Activated CD8-positive, alpha-beta memory T cell treated with anti-CD3 and anti-CD28 coated beads, Interleukin-2, amount 50 U/mL, for 1 hour (primary cell): ENCODE measurements at regions not wholly inside any gene's neighbourhood (a gene's known extent, or its start where the extent isn't known, plus 50 kb on each side); places are given as distances from the start of the nearest gene placed in this dataset.

Experiments used
- DNase-seq: peaks from one replicate; pipeline ENCODE4 v3.0.0-alpha.2; 2020; ENCODE audit errors: extremely low read depth

DNA sequence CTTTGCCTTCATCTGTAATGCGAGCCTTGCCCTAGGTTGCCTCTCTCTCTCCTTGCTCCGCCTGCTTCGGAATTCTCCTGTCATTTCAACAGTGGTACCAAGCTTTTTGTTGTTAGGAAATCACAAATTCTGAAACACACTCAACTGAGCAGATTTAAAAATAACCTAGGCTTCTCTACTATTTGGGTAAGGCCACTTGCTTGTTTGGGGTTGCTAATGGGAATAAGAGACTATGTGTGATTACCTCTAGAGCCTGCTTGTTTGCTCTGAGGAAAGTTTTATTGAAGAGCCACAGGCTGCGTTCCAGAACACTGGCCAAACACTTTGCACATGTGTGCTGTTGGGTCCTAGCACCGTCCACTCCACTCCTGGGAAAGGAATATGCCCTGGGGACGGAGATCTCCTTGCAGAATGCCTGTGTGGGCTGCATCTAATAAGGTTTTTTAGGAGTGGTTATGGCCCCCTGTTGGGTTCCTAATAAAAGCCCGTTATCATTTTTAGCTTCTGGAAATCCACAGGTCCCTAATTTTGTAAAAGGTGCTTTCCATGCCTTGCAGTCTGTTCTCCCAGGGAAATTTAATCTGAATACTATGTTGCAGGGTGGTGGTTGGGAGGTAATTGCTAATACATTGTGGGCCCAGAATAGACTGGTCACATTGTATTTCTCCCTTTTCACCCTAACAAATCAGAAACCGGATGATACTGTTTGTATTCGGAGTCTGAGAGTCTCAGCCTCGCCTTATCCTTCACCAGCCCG lies 68.7 kb upstream of the KLF6 start:
- no peak for DNase-seq

DNA sequence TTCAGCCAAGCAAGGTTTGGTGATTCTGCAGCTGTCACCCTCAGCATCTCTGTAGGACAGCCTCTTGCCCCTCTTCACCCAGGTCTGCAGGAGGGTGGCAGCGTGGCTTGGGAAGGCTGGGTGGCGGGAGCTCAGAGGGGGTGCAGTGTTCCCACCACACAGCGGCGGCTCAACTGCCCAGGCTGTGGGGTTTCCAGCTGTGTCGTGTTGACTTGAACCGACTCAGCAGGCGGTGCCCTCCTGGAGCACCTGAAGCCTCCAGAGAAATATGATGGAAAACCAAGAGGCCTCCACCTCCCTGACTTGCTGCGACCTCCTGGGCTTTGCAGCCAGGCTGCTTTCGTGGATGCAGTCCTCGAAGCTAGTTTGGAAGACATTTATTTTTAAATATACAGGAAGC lies 68.0 kb upstream of the KLF6 start:
- DNase-seq = no peak

DNA sequence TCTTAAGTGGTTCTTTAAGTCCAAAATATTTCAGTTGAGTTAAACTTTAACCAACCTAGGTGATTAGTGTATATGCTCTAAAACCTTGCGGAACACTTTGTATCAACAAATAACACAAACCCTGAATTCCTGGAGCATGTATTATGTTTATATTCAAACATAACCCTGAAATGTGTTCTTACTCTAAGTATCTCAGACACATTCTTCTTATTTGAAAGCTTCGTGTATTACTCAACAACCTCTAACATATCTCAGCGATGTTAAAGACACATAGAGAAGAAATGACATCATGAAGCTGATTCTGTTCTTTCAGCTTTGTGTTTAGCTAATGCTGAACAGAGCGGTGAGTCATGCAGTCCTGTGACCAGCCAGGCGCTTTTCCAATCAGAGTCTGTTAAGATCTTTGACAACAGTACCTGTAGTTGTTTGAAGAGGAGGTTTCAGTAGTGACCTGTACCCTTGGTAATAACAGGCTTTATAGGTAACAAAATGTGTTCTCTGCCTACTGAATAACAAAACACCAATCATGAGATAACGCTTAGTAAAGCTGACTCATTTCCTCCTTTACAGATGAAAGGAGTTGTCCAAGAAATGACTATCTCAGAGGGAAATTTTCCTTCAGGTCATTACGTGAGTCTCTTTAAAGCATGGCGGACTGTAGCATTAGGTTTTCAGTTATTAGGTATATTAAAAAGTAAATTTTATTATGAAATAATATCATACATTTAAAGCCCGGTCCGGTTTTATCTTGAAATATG lies 67.3 kb upstream of the KLF6 start:
- DNase-seq = no peak

DNA sequence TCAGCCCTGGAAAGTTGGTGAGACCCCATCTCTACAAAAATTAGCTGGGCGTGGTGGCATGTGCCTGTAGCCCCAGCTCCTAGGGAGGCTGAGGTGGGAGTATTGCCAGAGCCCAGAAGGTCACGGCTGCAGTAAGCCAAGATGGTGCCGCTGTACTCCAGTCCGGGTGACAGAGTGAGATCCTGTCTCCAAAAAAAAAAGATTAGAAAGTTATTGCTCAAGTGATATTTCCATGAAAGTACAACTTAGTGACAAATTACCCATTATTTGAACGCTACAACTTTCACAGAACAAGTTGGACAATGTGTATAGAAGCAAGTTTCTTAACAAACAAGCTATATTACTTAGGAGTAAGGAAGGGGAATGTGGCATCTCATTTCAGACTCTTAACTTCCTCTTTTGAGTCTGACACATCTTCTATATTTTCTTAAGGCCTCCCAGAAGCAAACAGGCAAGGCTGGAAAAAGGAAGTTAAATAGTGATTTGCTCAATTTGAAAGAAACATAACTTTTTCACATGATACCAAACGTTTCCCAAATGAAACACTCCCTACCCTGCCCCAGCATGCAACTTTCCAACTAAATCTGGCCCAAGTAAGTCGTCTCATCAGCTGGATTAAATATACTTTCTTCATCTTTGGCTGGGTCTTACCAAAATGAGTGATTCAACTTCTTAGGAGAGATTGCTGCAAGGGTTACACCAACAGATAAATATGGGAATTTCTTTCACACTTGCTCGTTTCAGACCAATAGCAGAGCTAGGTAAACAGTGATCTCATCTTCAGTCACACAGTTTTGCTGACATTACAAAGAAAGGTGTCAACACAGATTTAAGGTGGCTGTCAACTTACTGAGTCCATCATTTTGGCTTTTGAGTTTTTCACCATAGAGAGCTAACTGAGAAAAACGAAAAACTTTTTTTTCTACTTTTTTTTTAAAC lies 66.3 kb upstream of the KLF6 start:
- no peak for DNase-seq

DNA sequence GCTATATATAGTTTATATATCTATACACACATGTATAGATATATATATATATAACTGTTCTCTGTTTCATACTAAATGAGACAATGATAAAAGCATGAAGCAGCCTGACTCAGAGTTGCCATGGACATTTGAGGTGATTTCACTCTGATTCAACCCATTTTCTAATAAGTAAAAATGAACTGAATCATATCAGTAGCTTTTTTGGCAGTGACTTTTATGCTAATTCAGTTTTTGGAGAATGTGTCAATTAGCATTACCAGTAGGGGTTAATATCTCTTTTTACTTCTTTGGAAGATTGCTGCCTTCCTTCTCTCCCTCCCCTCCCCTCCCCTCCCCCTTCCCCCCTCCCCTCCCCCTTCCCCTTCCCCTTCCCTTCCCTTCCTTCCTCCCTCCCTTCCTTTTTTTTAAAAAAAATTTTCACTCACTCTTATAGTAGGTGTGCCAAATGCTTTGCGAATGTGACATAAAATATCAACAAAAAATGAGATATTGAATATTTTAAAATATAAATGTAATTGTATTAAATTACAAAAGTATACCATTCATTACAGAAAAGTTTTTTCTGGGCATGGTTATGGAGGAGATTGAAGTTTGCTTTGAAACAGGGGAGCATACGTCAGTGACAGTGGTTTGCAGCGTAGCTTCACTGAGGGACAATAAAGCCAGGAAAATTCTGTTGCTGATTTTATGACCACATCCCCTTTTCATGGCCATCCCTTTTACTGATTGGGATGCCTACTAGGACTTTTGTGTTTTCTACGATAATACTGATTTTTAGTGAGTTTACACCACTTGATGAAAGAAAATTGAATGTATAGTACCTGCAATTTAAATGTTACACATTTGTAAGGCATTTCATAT lies 64.0 kb upstream of the KLF6 start:
- DNase-seq = no peak

DNA sequence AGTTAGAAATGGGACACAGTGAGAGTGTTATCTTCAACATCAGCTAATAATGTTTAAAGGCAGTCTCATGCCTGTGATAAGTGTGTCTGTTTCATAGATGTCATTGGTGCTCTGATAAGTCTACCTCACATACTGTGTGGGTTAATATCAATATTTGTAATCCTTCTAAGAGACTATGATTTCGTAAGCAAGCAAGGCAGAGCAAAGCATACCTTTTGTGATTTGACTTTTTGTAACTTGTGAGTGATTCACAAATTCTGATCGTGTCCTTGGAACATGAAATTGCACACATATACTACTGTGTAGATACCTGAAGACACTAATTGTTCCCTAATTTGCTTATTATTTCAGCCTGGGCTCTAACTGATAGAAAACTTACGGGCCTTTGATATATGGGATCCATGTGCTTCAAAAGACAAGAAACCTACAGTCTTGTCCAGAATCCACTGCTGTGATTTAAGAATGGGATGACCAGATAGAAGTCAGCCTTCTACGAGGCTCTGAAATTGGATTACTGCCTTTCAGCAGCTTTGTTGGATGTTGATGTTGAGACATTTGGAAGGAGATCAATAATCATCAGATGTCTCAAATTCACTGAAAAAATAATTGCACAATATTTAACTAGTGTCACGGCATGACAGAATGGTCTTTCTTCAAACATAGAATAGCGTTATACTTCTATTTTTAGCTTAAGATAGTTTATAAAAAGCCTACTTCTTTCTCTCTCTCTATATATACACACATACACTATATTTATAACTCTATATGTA lies 63.2 kb upstream of the KLF6 start:
- no peak for DNase-seq

DNA sequence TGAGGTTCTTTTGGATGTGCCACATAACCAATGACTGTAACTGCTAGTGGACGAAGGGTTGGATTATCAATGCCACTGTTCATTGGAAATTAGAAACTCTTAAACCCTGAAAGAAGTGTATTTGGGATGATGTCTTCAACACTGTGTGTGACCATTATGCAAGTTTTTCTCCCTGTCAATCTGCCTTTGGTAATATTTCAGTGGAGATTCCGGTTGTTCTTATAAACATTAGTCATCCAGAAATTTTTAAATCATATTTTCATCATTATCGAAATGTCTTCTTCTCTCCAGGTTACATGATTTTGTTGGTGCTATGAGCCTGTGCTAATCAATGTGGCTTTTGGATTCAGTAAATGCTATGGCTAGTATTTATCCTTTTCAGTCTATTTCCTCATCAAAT lies 61.7 kb upstream of the KLF6 start:
- DNase-seq = no peak

DNA sequence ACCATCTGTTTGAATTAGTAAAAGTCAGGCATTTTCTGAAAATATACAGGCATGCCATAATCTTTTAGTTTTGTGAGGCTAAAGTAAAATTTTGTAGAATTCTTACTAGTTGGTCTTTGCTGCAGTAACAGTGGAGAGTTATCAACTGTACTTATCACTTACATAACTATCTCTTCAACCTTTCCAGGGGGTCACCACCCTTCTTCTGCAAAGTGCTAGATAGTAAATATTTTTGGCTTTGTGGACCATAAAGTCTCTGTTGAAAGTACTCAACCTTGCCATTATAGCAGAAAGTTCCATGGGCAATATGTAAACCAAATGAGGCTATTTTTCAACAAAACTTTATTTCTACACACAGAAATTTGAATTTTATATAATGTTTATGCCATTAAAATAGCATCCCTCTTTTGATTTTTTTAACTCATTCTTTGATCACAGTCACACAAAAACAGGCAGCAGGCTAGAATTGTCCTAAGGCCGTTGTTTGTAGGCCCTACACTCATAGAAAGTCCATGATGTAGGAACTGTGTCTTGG lies 59.5 kb upstream of the KLF6 start:
- no peak for DNase-seq

DNA sequence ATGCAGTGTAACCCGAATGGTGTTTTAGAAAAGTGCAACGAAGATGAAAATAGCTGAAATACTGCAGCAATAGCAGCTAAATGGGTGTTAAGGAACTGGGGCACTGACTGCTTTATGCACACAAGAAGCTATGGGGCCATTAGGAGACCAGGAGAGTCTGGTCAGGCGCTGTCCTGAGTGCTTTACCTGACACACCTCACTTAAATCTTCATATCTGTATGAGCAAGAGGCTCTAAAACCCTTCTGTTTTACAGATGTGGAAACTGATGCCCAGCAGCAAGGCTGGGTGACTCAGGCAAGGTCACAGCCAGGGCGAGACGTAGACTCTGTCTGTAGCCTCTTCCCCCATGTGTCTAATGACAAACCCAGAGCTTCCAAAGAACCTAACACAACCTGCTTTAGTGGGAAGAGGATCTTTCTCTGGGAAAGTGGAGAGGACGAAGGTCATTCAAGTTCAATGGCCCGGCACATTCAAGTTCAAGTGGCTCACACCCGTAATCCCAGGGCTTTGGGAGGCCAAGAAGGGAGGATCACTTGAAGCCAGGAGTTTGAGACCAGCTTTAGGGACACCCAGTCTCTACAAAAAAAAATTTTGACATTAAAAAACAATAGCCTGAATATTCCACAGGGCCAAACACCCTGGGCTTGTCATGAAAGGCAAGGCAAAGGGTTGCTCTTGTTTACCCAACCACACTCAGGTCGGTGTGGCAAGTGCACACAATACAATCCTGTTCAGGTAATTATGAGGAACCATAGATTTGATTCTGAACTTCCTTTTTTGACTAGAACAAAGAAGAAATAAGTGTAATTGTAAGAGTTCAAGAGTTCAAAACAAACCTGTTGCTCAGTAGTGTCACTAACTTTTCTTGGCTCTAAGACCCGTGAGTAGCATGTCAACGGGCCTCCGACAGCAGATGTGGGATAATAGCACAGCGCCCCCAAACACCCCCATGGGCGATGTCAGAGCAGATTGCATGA lies 53.7 kb upstream of the KLF6 start:
- no peak for DNase-seq

DNA sequence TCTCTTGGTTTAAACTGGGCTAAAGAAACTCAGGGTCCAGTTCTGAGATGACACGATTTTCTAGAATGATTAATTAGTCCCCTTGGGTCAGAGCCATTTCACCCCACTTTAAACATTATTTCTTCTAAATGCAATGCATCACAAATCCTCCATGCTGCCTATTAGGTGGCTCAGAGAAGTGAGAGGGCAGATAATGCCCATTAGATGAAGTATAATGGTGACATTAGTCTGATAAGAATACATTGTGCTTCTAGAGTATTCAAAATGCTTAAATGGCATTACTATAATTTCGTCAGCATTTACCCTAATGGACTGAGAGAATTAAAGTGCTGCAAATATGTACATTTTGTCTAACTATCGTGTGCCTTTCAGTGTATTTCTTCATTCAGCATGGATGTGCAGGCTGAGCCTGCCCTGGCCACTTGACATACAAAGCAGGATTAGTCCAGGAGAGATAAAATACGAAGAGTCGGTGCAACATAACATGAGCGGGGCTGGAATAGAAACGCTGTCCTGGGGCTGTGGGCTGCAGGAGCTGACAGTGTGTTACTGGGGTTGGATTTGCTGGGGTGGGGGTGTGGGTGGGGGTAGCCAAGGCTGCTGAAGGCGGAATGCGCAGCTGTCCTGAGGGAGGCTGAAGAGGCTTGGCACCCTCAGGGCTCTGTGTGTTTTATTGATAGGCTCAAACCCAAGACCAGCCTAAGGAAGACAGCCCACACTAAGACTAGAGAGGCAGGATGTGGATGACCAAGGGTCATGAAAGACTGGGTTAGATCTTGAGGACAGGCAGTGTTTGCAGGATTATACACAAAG lies 52.8 kb upstream of the KLF6 start:
- no peak for DNase-seq

DNA sequence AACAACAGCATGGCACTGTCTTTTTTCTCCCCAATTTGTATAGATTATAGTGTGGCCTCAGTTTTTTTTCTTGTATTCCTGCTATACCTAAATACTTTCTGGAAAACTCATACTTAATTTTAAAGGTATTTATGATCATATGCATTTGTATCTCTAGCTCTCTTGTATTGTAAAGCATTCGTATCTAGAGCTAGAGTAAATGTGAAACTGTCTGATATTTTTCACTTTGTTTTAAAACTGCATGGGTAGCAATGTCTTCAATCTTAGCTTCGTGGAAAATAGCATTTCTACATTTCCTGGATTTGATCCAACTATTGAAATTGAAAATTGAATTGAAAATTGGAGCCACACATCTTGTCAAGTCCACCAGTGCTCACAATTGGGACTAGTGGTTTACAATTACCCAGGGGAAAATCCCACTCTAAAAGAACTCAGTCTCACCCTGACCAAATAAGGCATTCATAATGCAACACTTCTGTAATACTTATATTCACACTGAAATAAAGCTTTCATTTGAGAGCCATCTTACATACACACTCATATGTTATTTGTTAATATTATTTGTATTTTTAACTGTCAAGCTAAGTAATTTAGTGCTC lies 51.3 kb upstream of the KLF6 start:
- DNase-seq = no peak

DNA sequence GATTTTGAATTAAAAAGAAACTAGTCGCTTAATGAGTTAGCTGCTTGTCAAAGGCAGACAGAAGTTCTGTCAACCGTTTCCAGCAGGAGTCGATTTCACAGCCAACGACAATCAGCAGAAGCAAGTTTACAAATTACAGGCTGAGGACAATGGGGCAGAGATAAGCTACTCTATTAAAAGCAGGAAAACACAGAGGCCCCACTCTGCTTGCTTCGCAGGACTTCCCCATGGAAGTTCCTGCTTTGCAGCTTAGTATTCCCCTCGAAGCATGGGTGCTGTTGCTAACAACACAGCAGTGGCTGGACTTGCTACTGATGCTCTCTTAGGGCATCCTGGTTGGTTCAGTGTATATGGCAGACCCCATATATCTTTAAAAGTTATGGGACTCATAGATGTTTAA lies 50.8 kb upstream of the KLF6 start:
- no peak for DNase-seq

DNA sequence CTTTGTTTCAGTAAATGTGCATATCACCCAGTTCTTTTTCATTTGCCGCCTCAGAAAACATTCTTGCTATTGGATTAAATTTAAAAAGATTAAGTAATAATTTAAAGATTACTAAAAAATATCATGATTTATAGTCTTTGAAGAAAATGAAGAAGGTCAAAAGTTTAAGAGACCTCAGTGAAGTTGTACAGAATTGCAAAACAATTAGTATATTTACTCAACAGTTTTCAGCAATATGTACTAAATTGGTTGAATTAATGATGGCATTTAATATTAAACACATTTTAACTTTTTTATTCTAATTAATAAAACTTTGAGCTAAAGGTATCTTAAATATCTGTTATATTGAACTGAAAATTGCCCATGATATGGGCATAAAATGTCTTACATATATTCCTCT lies 49.9 kb upstream of the KLF6 start:
- DNase-seq = no peak
